Cardiac muscle cell (in vitro differentiated cells and primary cell): ENCODE measurements at regions not wholly inside any gene's neighbourhood (a gene's known extent, or its start where the extent isn't known, plus 50 kb on each side); places are given as distances from the start of the nearest gene placed in this dataset.

ENCODE experiments used
- DNase-seq, 2 donors: peaks; one replicate each; pipeline versions ENCODE4 v3.0.0 to v3.0.0-alpha.2; 2010 to 2017; ENCODE audit warnings: low read depth in 1 of 2, low spot score in 1 of 2
- H3K27ac ChIP-seq: fragments of 200-600 bp; sonication (generic); 2 replicates; pipeline ENCODE4 v1.5.1; 2016
- H3K27me3 ChIP-seq: fragments of 200-600 bp; sonication (generic); 2 replicates; pipeline ENCODE4 v1.6.0; 2016; ENCODE audit warnings: control low read depth
- H3K36me3 ChIP-seq: fragments of 200-600 bp; sonication (generic); 2 replicates; pipeline ENCODE4 v1.5.1; 2016; ENCODE audit warnings: control low read depth
- H3K4me1 ChIP-seq: fragments of 200-600 bp; sonication (generic); 2 replicates; pipeline ENCODE4 v1.8.1; 2017; ENCODE audit warnings: low read depth, mild to moderate bottlenecking, mixed run types
- H3K4me3 ChIP-seq: fragments of 200-600 bp; sonication (generic); 2 replicates; pipeline ENCODE4 v1.5.1; 2016; ENCODE audit warnings: mild to moderate bottlenecking
- H3K9me3 ChIP-seq: fragments of 200-600 bp; sonication (generic); 2 replicates; pipeline ENCODE4 v1.5.1; 2017; ENCODE audit warnings: low read depth, mild to moderate bottlenecking, control low read depth
- CTCF ChIP-seq: IDR thresholded peaks from 2 replicates; pipeline ENCODE4 v1.5.1; 2012; ENCODE audit warnings: low read depth, mild to moderate bottlenecking, low read length

- no peak for DNase-seq
- Histone ChIP-seq H3K27ac (no peak overlapping the region), H3K36me3 (no peaks in the 10 kb centered on the region), H3K27me3 (no peaks in the 10 kb centered on the region), H3K9me3 (no peaks in the 10 kb centered on the region), H3K4me1 (no peaks in the 10 kb centered on the region), H3K4me3 (no peak overlapping the region)
- TF ChIP-seq CTCF: no peak
These were observed 189.3 kb upstream of the TNRC6C start for GRCh38 chr17:77769215-77769614.

DNA sequence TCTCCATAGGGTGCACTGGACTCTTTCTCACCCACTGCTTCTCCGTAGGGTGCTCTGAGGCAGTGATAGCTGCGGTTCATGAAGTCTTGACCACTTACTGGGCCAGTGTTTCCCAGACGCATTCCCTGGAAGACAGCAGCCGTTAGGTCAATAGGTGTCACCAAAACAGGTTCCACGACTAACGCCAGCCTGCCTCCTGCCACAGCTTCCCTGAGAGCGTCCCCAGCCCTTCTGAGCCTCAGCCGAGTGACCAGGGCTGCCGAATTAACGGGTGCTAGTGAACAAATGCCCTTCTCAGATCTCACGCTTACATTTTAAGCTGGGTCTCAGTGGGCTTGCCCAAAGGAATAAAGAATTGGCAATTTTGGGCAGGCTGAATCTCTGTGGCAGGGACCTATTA, 188.7 kb upstream of the TNRC6C start:
- Histone ChIP-seq H3K36me3 (no peaks in the 10 kb centered on the region), H3K4me1 (no peaks in the 10 kb centered on the region), H3K4me3 (no peak overlapping the region), H3K27me3 (no peaks in the 10 kb centered on the region), H3K9me3 (no peaks in the 10 kb centered on the region), H3K27ac (no peak overlapping the region)
- TF ChIP-seq CTCF: no peak
- DNase-seq: no peak

DNA sequence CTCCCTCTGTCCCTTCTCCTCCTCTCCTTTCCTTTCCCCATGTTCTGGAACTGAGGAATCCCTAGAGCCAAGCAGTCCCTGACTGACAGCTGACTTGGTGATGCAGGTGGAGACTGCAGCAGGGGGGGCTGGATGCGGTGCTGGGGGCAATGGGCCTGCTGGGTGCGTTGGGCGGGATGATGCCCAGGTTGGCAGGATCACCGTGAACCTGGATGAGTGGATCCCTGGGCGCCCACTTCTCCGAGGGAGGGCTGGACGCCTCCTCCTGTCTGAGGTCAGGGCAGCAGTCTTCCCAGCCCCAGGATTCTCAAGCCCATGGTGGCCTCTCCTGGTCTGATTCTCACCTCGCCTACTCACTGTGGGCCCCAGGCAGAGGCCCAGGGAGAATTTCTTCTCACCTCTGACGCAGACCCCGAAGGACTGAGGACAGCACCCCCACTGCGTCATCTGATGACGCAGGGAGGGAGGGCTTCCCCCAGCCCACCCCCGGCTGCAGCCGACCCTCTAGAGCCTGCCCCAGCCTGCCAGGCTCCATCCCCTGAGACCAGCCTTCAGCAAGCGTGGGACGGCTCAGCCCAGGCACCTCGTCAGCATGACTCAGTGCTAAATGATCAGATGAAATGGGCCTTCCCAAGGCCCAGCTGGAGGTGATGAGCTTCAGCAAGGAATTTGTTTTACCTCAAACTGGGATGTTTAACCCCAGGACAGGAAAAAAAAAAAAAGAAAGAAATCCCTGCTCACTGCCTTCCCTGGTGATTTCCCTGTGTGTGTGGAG, 188.0 kb upstream of the TNRC6C start:
- DNase-seq: peak in 1 of 2 donors; percentile 88
- Histone ChIP-seq H3K4me3 (no peak overlapping the region), H3K4me1 (no peaks in the 10 kb centered on the region), H3K9me3 (no peaks in the 10 kb centered on the region), H3K36me3 (no peaks in the 10 kb centered on the region), H3K27me3 (no peaks in the 10 kb centered on the region), H3K27ac (no peak overlapping the region)
- no peak for TF ChIP-seq CTCF

GRCh38 chr17:77771145-77771544, 187.4 kb upstream of the TNRC6C start:
- no peaks in the 10 kb centered on the region for H3K27me3 ChIP-seq
- no peaks in the 10 kb centered on the region for H3K9me3 ChIP-seq
- no peaks in the 10 kb centered on the region for H3K36me3 ChIP-seq
- H3K4me1 ChIP-seq: no peaks in the 10 kb centered on the region
- no peak overlapping the region for H3K4me3 ChIP-seq
- no peak for TF ChIP-seq CTCF
- no peak for DNase-seq
- no peak overlapping the region for H3K27ac ChIP-seq

DNA sequence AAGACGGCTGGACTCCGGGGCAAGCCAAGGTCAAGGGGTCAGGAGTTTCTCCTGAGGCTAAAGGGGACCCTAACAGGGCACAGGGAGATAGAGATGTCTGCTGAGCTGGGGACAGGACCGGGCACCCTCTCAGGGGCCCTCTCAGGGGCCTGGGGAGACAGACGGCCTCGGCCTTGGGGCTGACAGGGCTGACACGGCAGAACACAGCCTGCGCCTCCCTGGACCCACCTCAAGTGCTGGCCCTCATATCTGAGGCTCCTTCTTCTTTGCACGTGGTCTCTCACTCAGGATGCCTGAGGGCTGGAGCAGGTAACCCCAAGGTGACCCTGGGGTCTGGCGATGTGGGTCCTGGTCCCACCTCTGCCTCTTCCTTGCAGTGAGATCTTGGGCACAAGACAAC, 186.9 kb upstream of the TNRC6C start:
- Histone ChIP-seq H3K36me3 (no peaks in the 10 kb centered on the region), H3K27me3 (no peaks in the 10 kb centered on the region), H3K4me1 (no peaks in the 10 kb centered on the region), H3K4me3 (no peak overlapping the region), H3K27ac (no peak overlapping the region), H3K9me3 (no peaks in the 10 kb centered on the region)
- no peak for TF ChIP-seq CTCF
- no peak for DNase-seq
